NOMO-1 (cell line): ENCODE measurements at regions not wholly inside any gene's neighbourhood (a gene's known extent, or its start where the extent isn't known, plus 50 kb on each side); places are given as distances from the start of the nearest gene placed in this dataset.
"Not testable (repeated sequence)": the region's sequence is repeated elsewhere in the genome, so short reads cannot be mapped to it uniquely, and the experiment has no call there.

Source experiments
- DNase-seq, 2 experiments: peaks; one replicate each; lab custom pipeline; 2025; ENCODE audit not compliant: unreplicated experiment in 2 of 2; lab: John Stamatoyannopoulos, UW

DNA sequence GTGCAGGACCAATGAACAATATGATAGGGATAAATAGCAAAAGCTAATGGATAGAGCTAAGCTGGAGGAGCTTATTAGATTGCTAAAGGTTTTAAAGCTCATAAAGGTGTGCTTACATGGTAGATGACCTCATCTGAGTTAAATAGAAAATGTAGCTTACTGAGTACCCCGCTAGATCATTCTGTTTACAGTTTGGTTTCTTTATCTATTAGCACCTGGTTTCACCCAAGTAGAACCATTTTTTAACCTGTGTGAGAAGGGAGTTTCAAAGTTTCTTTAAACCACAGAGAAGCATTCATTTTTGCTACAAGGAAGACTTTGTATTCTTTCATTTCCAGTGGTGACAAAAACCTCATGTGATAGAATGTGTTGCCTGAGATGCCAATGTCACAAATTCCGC lies 1778.0 kb downstream of the LRRC4C start:
- DNase-seq: no peak

DNA sequence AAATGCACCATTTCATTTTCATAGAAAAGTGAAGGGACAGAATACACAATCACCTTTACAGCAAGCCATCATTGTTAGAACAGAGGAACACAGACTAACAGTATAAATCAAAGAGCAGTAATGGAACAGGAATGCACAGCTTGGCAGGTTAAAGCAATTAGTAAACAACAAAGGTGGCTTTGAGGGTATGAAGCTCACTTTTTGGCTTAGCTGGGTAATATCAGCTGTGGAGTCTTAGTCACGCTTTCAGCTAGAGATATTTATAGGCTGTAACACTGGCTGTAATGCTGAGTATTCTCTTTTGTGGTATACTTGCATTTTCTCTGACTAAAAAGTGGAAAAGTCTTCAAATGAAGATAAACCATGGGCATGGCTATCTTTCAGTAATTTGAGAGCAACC lies 1780.5 kb downstream of the LRRC4C start:
- no peak for DNase-seq

DNA sequence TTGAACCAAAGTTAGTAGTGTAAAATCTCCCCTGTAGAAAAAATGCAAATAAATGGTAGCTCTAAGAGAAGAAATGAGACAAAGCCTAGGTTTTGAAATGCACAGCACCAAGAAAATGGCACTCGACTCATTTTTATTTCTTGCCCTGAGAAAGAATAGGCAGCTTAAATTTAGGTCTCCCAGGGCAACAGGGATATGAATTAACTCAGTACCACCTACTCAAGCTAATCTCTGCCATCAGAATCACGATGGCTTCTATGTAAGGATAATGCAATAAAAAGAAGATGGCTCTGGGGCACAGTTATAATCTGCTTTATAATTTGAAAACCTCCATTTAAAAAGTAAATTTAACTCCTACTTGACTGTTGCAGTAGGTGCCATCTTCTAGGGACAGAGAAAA lies 1784.3 kb downstream of the LRRC4C start:
- DNase-seq: no peak

DNA sequence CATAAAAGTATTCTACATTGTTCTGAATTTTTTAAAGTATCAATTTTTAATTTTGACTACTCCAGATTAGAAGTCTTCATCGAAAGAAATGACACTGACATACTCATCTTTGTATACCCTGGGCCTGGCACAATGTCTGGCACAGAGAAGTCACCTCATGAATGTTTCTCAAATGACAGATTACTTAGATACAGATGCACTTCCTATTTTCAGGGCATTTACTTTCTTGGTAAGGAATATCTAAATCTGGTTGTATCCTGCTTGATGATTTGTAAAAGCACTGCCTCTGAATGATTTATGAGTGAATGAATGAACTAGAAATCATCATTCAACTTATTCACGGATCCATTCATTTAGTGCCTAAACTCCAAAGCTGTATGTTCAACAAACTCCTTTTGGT lies 1784.7 kb downstream of the LRRC4C start:
- no peak for DNase-seq

GRCh38 chr11:39674024-39674423 lies 1785.4 kb downstream of the LRRC4C start:
- DNase-seq: no peak

DNA sequence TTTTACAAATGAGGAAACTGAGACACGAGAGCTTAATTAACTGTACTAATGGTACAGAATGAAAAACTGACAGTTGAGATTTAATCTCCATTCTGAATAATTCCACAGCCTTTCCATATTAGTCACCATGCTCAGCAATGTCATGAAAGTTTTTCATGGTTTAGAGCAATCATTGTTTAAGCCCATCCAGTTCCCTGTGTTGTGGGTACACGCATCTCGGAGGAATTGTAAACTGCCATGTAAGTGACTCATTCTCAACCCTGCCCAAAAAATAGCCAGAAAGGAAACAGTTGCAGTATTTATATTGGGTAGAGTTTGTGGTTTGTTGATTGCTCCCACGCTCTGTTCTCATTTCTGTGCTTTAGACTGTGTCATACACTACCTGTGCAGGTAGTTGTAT lies 1790.8 kb downstream of the LRRC4C start:
- DNase-seq: peak in 1 of 2 experiments; percentile 20

GRCh38 chr11:39664023-39664422 lies 1795.4 kb downstream of the LRRC4C start:
- no peak for DNase-seq

DNA sequence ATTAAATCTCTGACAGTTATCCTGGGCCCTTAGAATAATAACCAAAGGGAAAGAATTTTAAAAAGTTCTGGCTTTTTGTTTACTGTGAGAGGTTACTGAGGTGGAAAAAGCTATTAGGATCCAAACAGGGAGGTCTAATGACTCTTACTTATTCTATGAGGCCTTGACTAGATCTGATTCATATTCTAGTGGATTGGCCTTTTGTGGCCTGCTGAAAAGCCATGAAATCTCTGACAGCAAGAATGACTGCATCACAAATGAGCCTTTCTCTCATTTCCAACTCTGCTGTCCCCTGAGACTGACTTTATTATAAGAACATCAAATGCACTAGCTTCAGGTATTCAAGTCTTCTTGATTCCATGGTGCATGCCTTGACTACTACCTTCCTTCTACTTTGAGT lies 1797.6 kb downstream of the LRRC4C start:
- no peak for DNase-seq

DNA sequence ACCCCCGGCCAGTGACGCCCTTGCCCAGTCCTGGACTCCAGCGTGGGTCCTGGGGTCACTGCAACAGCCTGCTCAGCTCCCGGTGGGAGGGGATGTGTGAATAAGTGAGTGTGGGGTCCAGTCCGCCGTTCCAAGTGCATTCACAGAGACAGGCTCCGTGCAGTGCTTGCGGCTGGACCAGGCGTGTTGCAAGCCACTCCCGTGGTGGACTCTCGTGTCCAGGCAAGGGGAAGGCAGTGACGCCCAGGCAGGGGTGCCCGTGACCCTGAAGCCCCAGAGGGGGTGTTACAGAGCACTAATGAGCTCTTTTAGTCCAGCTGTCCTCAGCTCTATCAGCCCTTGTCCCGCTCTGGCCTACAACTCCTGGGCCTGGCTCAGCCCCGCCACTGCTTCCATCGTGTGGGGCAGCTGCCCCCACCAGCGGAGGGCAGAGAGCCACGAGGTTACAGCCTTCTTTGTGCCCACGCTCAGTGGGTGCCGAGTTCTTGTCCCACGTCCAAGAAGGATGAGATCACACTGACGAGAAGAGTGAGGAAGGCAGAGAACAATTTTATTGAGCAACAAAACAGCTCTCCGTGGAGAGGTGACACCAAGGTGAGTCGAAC lies 1807.5 kb downstream of the LRRC4C start:
- DNase-seq: no peak

GRCh38 chr11:39641751-39642150 lies 1817.7 kb downstream of the LRRC4C start:
- no peak for DNase-seq

DNA sequence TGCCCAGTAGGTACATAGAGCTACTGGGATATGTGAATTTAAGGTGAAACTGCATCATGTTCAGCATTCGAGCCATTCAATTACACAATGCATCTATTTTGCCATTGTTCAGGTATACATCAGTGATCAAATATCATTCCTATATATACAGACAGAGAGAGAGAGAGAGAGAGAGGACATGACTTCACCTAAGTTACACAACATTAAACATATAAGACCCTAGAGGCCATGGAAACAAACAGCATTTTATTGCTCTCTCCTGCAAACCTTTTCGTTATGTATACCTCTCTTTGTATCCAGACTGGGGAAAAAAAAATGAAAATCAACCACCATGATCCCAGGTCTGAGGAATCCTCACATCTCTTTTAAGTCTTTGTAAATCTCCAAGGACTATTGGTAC lies 1829.1 kb downstream of the LRRC4C start:
- DNase-seq: no peak

GRCh38 chr11:39628311-39628710 lies 1831.1 kb downstream of the LRRC4C start:
- no peak for DNase-seq

DNA sequence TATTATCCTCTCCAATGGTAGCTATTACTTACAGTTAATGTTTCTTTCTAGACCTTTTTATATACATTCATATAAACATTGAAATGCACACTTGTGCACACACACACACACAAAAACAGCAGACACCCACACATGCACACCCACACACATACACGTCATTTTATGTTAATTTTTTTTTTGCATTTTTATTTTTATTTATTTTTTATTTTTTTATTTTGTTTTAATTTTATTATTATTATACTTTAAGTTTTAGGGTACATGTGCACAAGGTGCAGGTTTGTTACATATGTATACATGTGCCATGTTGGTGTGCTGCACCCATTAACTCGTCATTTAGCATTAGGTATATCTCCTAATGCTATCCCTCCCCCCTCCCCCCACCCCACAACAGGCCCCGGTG lies 1839.1 kb downstream of the LRRC4C start:
- not testable (repeated sequence) for DNase-seq

- no peak for DNase-seq
Measured at GRCh38 chr11:39617971-39618370, 1841.5 kb downstream of the LRRC4C start.

DNA sequence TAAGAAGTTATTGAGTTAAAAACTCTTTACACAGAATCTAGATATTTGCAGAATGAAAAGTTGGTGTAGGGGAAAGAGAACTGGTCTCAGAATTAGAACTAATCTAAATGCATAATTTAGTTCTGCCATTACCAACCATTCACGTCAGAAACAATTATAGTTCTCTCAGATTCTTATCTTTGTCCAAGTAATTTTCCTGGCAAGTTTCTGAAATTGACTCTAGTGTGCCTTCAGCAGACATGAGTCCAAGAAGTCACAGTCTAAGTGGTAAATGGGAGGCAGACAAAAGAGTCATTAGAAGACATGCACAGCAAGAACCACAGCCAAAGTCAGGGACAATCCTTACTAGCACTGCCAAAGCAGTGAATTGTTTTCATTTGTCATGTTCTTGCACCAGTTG lies 1870.1 kb downstream of the LRRC4C start:
- DNase-seq: no peak

GRCh38 chr11:39586036-39586435 lies 1873.4 kb downstream of the LRRC4C start:
- no peak for DNase-seq

- DNase-seq: no peak
Measured at GRCh38 chr11:39571081-39571480, 1888.4 kb downstream of the LRRC4C start.

- no peak for DNase-seq
Measured at GRCh38 chr11:39570526-39570925, 1888.9 kb downstream of the LRRC4C start.

- no peak for DNase-seq
Measured at GRCh38 chr11:39569789-39570188, 1889.7 kb downstream of the LRRC4C start.

GRCh38 chr11:39542460-39542859 lies 1917.0 kb downstream of the LRRC4C start:
- DNase-seq: no peak

DNA sequence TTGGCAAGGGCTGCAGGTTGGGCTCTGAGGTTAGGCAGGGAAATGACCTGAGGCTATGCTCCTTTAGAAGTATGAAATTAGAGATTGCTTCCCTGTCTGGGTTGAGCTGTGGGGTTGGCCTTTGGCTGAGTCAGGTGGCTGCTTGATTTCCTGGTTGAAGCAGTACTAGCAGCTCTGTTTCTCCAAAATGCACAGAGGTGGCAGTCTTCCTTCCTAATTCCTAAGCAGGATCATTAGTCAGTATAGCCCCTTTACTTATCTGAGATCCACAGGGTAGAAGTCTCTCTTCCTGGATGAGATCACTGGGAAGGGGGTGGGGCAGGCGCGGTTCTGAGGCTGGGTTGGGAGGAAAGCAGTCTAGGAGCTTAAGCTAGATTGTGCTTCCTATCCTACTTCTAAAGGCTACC lies 1917.5 kb downstream of the LRRC4C start:
- no peak for DNase-seq

DNA sequence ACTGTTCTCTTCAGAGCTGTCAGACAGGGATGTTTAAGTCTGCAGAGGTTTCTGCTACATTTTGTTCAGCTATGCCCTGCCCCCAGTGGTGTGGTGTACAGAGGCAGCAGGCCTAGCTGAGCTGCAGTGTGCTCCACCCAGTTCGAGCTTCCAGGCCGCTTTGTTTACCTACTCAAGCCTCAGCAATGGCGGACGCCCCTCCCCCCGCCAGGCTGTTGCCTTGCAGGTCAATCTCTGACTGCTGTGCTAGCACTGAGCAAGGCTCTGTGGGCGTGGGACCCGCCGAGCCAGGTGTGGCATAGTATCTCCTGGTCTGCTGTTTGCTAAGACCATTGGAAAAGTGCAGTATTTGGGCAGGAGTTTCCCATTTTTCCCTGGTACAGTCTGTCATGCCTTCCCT lies 1923.1 kb downstream of the LRRC4C start:
- DNase-seq: not testable (repeated sequence)
